ENCODE measurements at regions not wholly inside any gene's neighbourhood (a gene's known extent, or its start where the extent isn't known, plus 50 kb on each side); places are given as distances from the start of the nearest gene placed in this dataset.

- ChIA-PET RAD21 (ENCODE audit: low non-redundant PET in 1 of 2, low total read pairs in 2 of 2, uncharacterized antibody in 2 of 2, unreplicated experiment in 2 of 2) (no interaction called here), POLR2A (no interaction called here), CTCF (interaction anchor here (1.4 kb wide), 1 partner anchor 22 kb away, joined by 3 read pairs; no protein-coding TSS in a partner anchor)
- Histone ChIP-seq H3K9me3 (ENCODE audit: control insufficient read depth in 1 of 2, insufficient read depth in 1 of 2, low read depth in 1 of 2, low read length in 2 of 2) (peaks cover 0 to 3% of the 10 kb centered on the region in 2 experiments; a peak in 1 of 4 replicates), H2AFZ (ENCODE audit: low read depth, low read length, poor library complexity, severe bottlenecking) (no peak overlapping the region), H3K4me2 (ENCODE audit: low read length) (no peak overlapping the region), H3K4me1 (ENCODE audit: control insufficient read depth in 1 of 2, insufficient read depth in 2 of 2, low read length in 2 of 2) (no peaks in the 10 kb centered on the region; a peak in 1 of 4 replicates), H3K9ac (ENCODE audit: low read length) (no peak overlapping the region), H3K36me3 (ENCODE audit: control insufficient read depth in 1 of 2, insufficient read depth in 2 of 2, low read length in 2 of 2) (no peaks in the 10 kb centered on the region), H3K9me2 (ENCODE audit: insufficient read depth) (no peaks in the 10 kb centered on the region), H3K27ac (ENCODE audit: low read depth, low read length) (no peak overlapping the region), H3K27me3 (ENCODE audit: insufficient read depth, low read length) (no peaks in the 10 kb centered on the region), H3K79me2 (ENCODE audit: insufficient read depth, low read length) (no peaks in the 10 kb centered on the region), H4K20me1 (ENCODE audit: insufficient read depth) (no peaks in the 10 kb centered on the region), H3K4me3 (replicated peaks in 1 of 2; ENCODE audit: low read depth in 1 of 2, low read length in 2 of 2) (no peak overlapping the region)
- intact Hi-C loops (cut with micrococcal nuclease), result no loop called here
- DNase-seq (ENCODE audit: low read depth, low spot score) (no peak), ATAC-seq (no peak)
- TF ChIP-seq YY1 (IDR thresholded peaks at IDR 0.05; ENCODE audit: extremely low read depth, insufficient replicate concordance, low read depth, low read length), result no peak
- no peak for TF ChIP-seq SIN3A (IDR thresholded peaks at IDR 0.05; ENCODE audit: low read depth)
- no peak for TF ChIP-seq EGR1 (IDR thresholded peaks at IDR 0.05; ENCODE audit: low read depth)
- no peak for TF ChIP-seq POLR2A (IDR thresholded peaks at IDR 0.05; ENCODE audit: borderline replicate concordance, extremely low read depth, insufficient read depth, insufficient read length)
- no peak for TF ChIP-seq SP1 (IDR thresholded peaks at IDR 0.05; ENCODE audit: low read depth)
- TF ChIP-seq, protein P1, sequence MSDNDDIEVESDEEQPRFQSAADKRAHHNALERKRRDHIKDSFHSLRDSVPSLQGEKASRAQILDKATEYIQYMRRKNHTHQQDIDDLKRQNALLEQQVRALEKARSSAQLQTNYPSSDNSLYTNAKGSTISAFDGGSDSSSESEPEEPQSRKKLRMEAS (IDR thresholded peaks at IDR 0.05), result no peak
- TF ChIP-seq, protein P2, sequence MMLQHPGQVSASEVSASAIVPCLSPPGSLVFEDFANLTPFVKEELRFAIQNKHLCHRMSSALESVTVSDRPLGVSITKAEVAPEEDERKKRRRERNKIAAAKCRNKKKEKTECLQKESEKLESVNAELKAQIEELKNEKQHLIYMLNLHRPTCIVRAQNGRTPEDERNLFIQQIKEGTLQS (IDR thresholded peaks at IDR 0.05), result no peak
- TF ChIP-seq ZFX (IDR thresholded peaks at IDR 0.05), result no peak
- TF ChIP-seq REST (IDR thresholded peaks at IDR 0.05; ENCODE audit: low read depth), result no peak
- TF ChIP-seq CBX3 (IDR thresholded peaks at IDR 0.05; ENCODE audit: low read depth), result no peak
- TF ChIP-seq ELF1 (IDR thresholded peaks at IDR 0.05; ENCODE audit: borderline replicate concordance, low read depth), result no peak
- TF ChIP-seq RAD21 (IDR thresholded peaks at IDR 0.05; ENCODE audit: low read depth), result no peak
- TF ChIP-seq, protein P3, sequence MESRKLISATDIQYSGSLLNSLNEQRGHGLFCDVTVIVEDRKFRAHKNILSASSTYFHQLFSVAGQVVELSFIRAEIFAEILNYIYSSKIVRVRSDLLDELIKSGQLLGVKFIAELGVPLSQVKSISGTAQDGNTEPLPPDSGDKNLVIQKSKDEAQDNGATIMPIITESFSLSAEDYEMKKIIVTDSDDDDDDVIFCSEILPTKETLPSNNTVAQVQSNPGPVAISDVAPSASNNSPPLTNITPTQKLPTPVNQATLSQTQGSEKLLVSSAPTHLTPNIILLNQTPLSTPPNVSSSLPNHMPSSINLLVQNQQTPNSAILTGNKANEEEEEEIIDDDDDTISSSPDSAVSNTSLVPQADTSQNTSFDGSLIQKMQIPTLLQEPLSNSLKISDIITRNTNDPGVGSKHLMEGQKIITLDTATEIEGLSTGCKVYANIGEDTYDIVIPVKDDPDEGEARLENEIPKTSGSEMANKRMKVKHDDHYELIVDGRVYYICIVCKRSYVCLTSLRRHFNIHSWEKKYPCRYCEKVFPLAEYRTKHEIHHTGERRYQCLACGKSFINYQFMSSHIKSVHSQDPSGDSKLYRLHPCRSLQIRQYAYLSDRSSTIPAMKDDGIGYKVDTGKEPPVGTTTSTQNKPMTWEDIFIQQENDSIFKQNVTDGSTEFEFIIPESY (IDR thresholded peaks at IDR 0.05; ENCODE audit: extremely low read depth, insufficient replicate concordance, low read length), result no peak
- TF ChIP-seq FOSL1 (IDR thresholded peaks at IDR 0.05; ENCODE audit: low read depth), result no peak
- TF ChIP-seq ZNF274 (IDR thresholded peaks at IDR 0.05; ENCODE audit: low read depth, low read length), result no peak
- no peak for TF ChIP-seq CEBPB (IDR thresholded peaks at IDR 0.05; ENCODE audit: low read depth)
- TF ChIP-seq EZH2phosphoT487 (IDR thresholded peaks at IDR 0.05; ENCODE audit: borderline replicate concordance), result no peak
- TF ChIP-seq CTCF (IDR thresholded peaks at IDR 0.05 in 2 of 3, conservative IDR thresholded peaks at IDR 0.05 in 1 of 3; ENCODE audit: borderline replicate concordance in 1 of 3, insufficient read depth in 1 of 3, low read depth in 2 of 3, low read length in 2 of 3), result no peak
- TF ChIP-seq JUND (IDR thresholded peaks at IDR 0.05), result no peak
- TF ChIP-seq TCF7L2 (IDR thresholded peaks at IDR 0.05; ENCODE audit: borderline replicate concordance, extremely low read depth, insufficient read depth, insufficient read length), result no peak
- BruUV-seq (replicated peaks), result no TSS peak
Observed at GRCh38 chr11:70546191-70546940, 148.0 kb downstream of the CTTN start.
